NT2/D1 (cell line): ENCODE measurements at regions not wholly inside any gene's neighbourhood (a gene's known extent, or its start where the extent isn't known, plus 50 kb on each side); places are given as distances from the start of the nearest gene placed in this dataset.

Experiments used
- DNase-seq: peaks from one replicate; pipeline ENCODE4 v3.0.0-alpha.2; 2011; ENCODE audit warnings: low read depth, low spot score
- H3K27me3 ChIP-seq: 2 replicates; pipeline ENCODE4 v1.6.0; 2011; ENCODE audit warnings: mild to moderate bottlenecking; ENCODE audit not compliant: insufficient read length, insufficient read depth
- H3K36me3 ChIP-seq: 2 replicates; pipeline ENCODE4 v1.6.1; 2011; ENCODE audit warnings: mild to moderate bottlenecking, low read length, mixed read lengths; ENCODE audit not compliant: insufficient read depth, insufficient read length
- H3K4me1 ChIP-seq: 2 replicates; pipeline ENCODE4 v1.5.1; 2011; ENCODE audit not compliant: insufficient read depth, insufficient read length
- H3K4me3 ChIP-seq: 2 replicates; pipeline ENCODE4 v1.5.1; 2011; ENCODE audit warnings: low read depth; ENCODE audit not compliant: insufficient read length
- H3K9ac ChIP-seq: 2 replicates; pipeline ENCODE4 v1.6.0; 2011; ENCODE audit warnings: low read depth; ENCODE audit not compliant: insufficient read length
- H3K9me3 ChIP-seq: 2 replicates; pipeline ENCODE4 v1.5.1; 2011; ENCODE audit warnings: mild to moderate bottlenecking, low read length; ENCODE audit not compliant: insufficient read depth
- SUZ12 ChIP-seq: IDR thresholded peaks from 2 replicates; pipeline ENCODE4 v1.6.1; 2011; ENCODE audit not compliant: insufficient read length, insufficient read depth; ENCODE audit errors: extremely low read depth
- YY1 ChIP-seq: IDR thresholded peaks from 2 replicates; pipeline ENCODE4 v1.6.1; 2011; ENCODE audit not compliant: insufficient read length, insufficient read depth
- ZNF274 ChIP-seq: IDR thresholded peaks from 2 replicates; pipeline ENCODE4 v1.6.1; 2011; ENCODE audit warnings: mild to moderate bottlenecking, low read depth, low read length

GRCh38 chrX:115900425-115900824, 270.1 kb upstream of the AGTR2 start:
- no peaks in the 10 kb centered on the region for H3K4me1 ChIP-seq
- no peaks in the 10 kb centered on the region for H3K9me3 ChIP-seq
- no peaks in the 10 kb centered on the region for H3K27me3 ChIP-seq
- TF ChIP-seq YY1 (no peak), ZNF274 (no peak), SUZ12 (no peak)
- no peak for DNase-seq
- no peak overlapping the region for H3K4me3 ChIP-seq
- H3K9ac ChIP-seq = no peak overlapping the region
- peaks cover 32% of the 10 kb centered on the region for H3K36me3 ChIP-seq

GRCh38 chrX:115901241-115901640, 269.3 kb upstream of the AGTR2 start:
- no peaks in the 10 kb centered on the region for H3K4me1 ChIP-seq
- no peak for DNase-seq
- TF ChIP-seq SUZ12 = no peak
- TF ChIP-seq ZNF274 = no peak
- no peak for TF ChIP-seq YY1

GRCh38 chrX:115902995-115903394, 267.5 kb upstream of the AGTR2 start:
- Histone ChIP-seq H3K4me1 (no peaks in the 10 kb centered on the region), H3K27me3 (no peaks in the 10 kb centered on the region), H3K9ac (no peak overlapping the region), H3K4me3 (no peak overlapping the region), H3K36me3 (peaks cover 27% of the 10 kb centered on the region), H3K9me3 (no peaks in the 10 kb centered on the region)
- no peak for DNase-seq
- TF ChIP-seq YY1 (no peak), ZNF274 (no peak), SUZ12 (no peak)

More at GRCh38 chrX:115901241-115901640, 269.3 kb upstream of the AGTR2 start:
- Histone ChIP-seq H3K9ac (no peak overlapping the region), H3K4me3 (no peak overlapping the region), H3K36me3 (peaks cover 27% of the 10 kb centered on the region), H3K27me3 (no peaks in the 10 kb centered on the region), H3K9me3 (no peaks in the 10 kb centered on the region)

- peaks cover 9% of the 10 kb centered on the region for H3K9me3 ChIP-seq
- DNase-seq = no peak
- no peak for TF ChIP-seq ZNF274
- TF ChIP-seq SUZ12 = no peak
- TF ChIP-seq YY1 = no peak
Measured at GRCh38 chrX:115906276-115906675, 264.3 kb upstream of the AGTR2 start.

GRCh38 chrX:115906881-115907280, 263.7 kb upstream of the AGTR2 start:
- H3K4me3 ChIP-seq = no peak overlapping the region
- DNase-seq = no peak
- no peak for TF ChIP-seq SUZ12
- TF ChIP-seq YY1 = no peak
- no peak for TF ChIP-seq ZNF274
- H3K9me3 ChIP-seq = peaks cover 15% of the 10 kb centered on the region
- H3K36me3 ChIP-seq = peaks cover 6% of the 10 kb centered on the region
- H3K9ac ChIP-seq = no peak overlapping the region
- no peaks in the 10 kb centered on the region for H3K27me3 ChIP-seq
- H3K4me1 ChIP-seq = no peaks in the 10 kb centered on the region

More at GRCh38 chrX:115906276-115906675, 264.3 kb upstream of the AGTR2 start:
- Histone ChIP-seq H3K27me3 (no peaks in the 10 kb centered on the region), H3K36me3 (peaks cover 6% of the 10 kb centered on the region), H3K9ac (no peak overlapping the region), H3K4me3 (no peak overlapping the region), H3K4me1 (no peaks in the 10 kb centered on the region)

- TF ChIP-seq SUZ12 (no peak), ZNF274 (no peak), YY1 (no peak)
- H3K9me3 ChIP-seq = peaks cover 15% of the 10 kb centered on the region
- no peaks in the 10 kb centered on the region for H3K27me3 ChIP-seq
- H3K36me3 ChIP-seq = peaks cover 6% of the 10 kb centered on the region
- DNase-seq = no peak
- H3K4me3 ChIP-seq = no peak overlapping the region
- no peak overlapping the region for H3K9ac ChIP-seq
- H3K4me1 ChIP-seq = no peaks in the 10 kb centered on the region
Measured at GRCh38 chrX:115909017-115909416, 261.5 kb upstream of the AGTR2 start.

- Histone ChIP-seq H3K4me1 (no peaks in the 10 kb centered on the region), H3K4me3 (no peak overlapping the region), H3K27me3 (no peaks in the 10 kb centered on the region), H3K9me3 (peaks cover 15% of the 10 kb centered on the region), H3K9ac (no peak overlapping the region), H3K36me3 (no peaks in the 10 kb centered on the region)
- TF ChIP-seq SUZ12 = no peak
- no peak for TF ChIP-seq ZNF274
- TF ChIP-seq YY1 = no peak
- no peak for DNase-seq
Measured at GRCh38 chrX:115911967-115912366, 258.6 kb upstream of the AGTR2 start.

GRCh38 chrX:115912372-115912897, 258.1 kb upstream of the AGTR2 start:
- Histone ChIP-seq H3K36me3 (no peaks in the 10 kb centered on the region), H3K27me3 (no peaks in the 10 kb centered on the region), H3K9me3 (peaks cover 15% of the 10 kb centered on the region), H3K4me3 (no peak overlapping the region), H3K4me1 (no peaks in the 10 kb centered on the region), H3K9ac (no peak overlapping the region)
- no peak for DNase-seq
- no peak for TF ChIP-seq ZNF274
- TF ChIP-seq YY1 = no peak
- TF ChIP-seq SUZ12 = no peak
